ENCODE measurements at regions not wholly inside any gene's neighbourhood (a gene's known extent, or its start where the extent isn't known, plus 50 kb on each side); places are given as distances from the start of the nearest gene placed in this dataset.

- H3K4me1 ChIP-seq (ENCODE audit: control insufficient read depth in 1 of 2, insufficient read depth in 2 of 2, low read depth in 1 of 2, low read length in 1 of 2) = no peaks in the 10 kb centered on the region
- no peaks in the 10 kb centered on the region for H3K27me3 ChIP-seq (ENCODE audit: insufficient read depth)
- no peak overlapping the region for H3K4me3 ChIP-seq (ENCODE audit: low read depth in 2 of 2, low read length in 1 of 2)
- no peaks in the 10 kb centered on the region for H3K79me2 ChIP-seq (ENCODE audit: insufficient read depth)
- CTCF ChIA-PET = no interaction called here
- no peaks in the 10 kb centered on the region for H4K20me1 ChIP-seq (ENCODE audit: insufficient read depth)
- no peaks in the 10 kb centered on the region for H3F3A ChIP-seq (replicated peaks; ENCODE audit: insufficient read depth)
- DNase-seq = no peak
- TF ChIP-seq, protein P1, sequence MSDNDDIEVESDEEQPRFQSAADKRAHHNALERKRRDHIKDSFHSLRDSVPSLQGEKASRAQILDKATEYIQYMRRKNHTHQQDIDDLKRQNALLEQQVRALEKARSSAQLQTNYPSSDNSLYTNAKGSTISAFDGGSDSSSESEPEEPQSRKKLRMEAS (IDR thresholded peaks at IDR 0.05; ENCODE audit: low read depth) = no peak
- TF ChIP-seq POLR2AphosphoS5 (IDR thresholded peaks at IDR 0.05; ENCODE audit: low read depth, low read length) (no peak), CHD2 (IDR thresholded peaks at IDR 0.05; ENCODE audit: low read length, partially characterized antibody) (no peak)
- H3K36me3 ChIP-seq (replicated peaks in 1 of 2; ENCODE audit: control insufficient read depth in 1 of 2, insufficient read depth in 2 of 2, low read length in 1 of 2) = no peaks in the 10 kb centered on the region
- 74% methylated on average over 4 of the region's 4 CpGs for WGBS (ENCODE audit: low lambda C conversion rate)
- H2AFZ ChIP-seq (ENCODE audit: low read depth) = no peak overlapping the region
- H3K9me3 ChIP-seq = no peaks in the 10 kb centered on the region; the same call in 1 of the 2 replicates
- no peak overlapping the region for H3K27ac ChIP-seq (ENCODE audit: low read depth in 2 of 2, low read length in 1 of 2)
- no peaks in the 10 kb centered on the region for H3K9me2 ChIP-seq
- H3K4me2 ChIP-seq = no peak overlapping the region
- POLR2A ChIA-PET = interaction anchor here (0.6 kb wide), 1 partner anchor 407 kb away, joined by 3 read pairs; no protein-coding TSS in a partner anchor
- H3K9ac ChIP-seq = no peak overlapping the region
Measured at GRCh38 chr11:109132539-109132938, 289.5 kb upstream of the C11orf87 start.

DNA sequence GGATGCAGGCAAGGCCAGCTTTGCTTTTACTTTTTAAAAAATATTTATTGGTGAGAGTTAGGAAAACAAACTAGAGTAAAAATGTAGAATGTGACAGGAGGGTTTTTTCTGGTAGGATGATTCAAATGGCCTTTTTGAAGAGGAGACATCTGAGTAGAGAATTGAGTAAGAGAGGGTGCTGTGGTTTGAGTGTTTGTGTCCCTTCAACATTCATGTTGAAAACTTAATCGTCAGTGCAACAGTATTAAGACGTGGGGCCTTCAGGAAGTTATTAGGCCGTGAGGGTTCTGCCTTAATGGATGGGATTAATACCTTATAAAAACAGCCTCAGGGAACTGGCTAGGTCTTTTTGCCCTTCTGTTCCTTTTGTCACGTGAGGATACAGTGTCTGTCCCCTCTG, 288.8 kb upstream of the C11orf87 start:
- H3K4me1 ChIP-seq (ENCODE audit: control insufficient read depth in 1 of 2, insufficient read depth in 2 of 2, low read depth in 1 of 2, low read length in 1 of 2) = no peaks in the 10 kb centered on the region
- H3K9ac ChIP-seq = no peak overlapping the region
- no peaks in the 10 kb centered on the region for H3K36me3 ChIP-seq (replicated peaks in 1 of 2; ENCODE audit: control insufficient read depth in 1 of 2, insufficient read depth in 2 of 2, low read length in 1 of 2)
- H3K4me2 ChIP-seq = no peak overlapping the region
- no peak for TF ChIP-seq CHD2 (IDR thresholded peaks at IDR 0.05; ENCODE audit: low read length, partially characterized antibody)
- TF ChIP-seq TAF1 (IDR thresholded peaks at IDR 0.05; ENCODE audit: borderline replicate concordance, low read depth, low read length) = no peak
- no peak for TF ChIP-seq PBX3 (IDR thresholded peaks at IDR 0.05)
- no peak for TF ChIP-seq SIN3A (IDR thresholded peaks at IDR 0.05; ENCODE audit: borderline replicate concordance, low read depth, low read length)
- TF ChIP-seq CTCF (IDR thresholded peaks at IDR 0.05) = no peak
- no peak for TF ChIP-seq MEF2A (IDR thresholded peaks at IDR 0.05; ENCODE audit: borderline replicate concordance, low read depth)
- TF ChIP-seq, protein P1 (IDR thresholded peaks at IDR 0.05; ENCODE audit: low read depth) = no peak
- no peak for TF ChIP-seq REST (IDR thresholded peaks at IDR 0.05; ENCODE audit: low read depth, low read length)
- no peak for TF ChIP-seq FOXJ3 (CRISPR knock-in tag; IDR thresholded peaks at IDR 0.05)
- TF ChIP-seq RCOR1 (IDR thresholded peaks at IDR 0.05; ENCODE audit: low read length) = no peak
- H3K27me3 ChIP-seq (ENCODE audit: insufficient read depth) = no peaks in the 10 kb centered on the region
- H3F3A ChIP-seq (replicated peaks; ENCODE audit: insufficient read depth) = no peaks in the 10 kb centered on the region
- CTCF ChIA-PET = no interaction called here
- no peak overlapping the region for H3K27ac ChIP-seq (ENCODE audit: low read depth in 2 of 2, low read length in 1 of 2)
- POLR2A ChIA-PET = no interaction called here
- no peaks in the 10 kb centered on the region for H3K9me2 ChIP-seq
- no peak overlapping the region for H3K4me3 ChIP-seq (ENCODE audit: low read depth in 2 of 2, low read length in 1 of 2)
- H4K20me1 ChIP-seq (ENCODE audit: insufficient read depth) = no peaks in the 10 kb centered on the region
- H3K9me3 ChIP-seq = no peaks in the 10 kb centered on the region; the same call in 1 of the 2 replicates
- DNase-seq = no peak
- no peak overlapping the region for H2AFZ ChIP-seq (ENCODE audit: low read depth)
- WGBS (ENCODE audit: low lambda C conversion rate) = 64% methylated on average over 4 of the region's 4 CpGs
- no peaks in the 10 kb centered on the region for H3K79me2 ChIP-seq (ENCODE audit: insufficient read depth)

All from SK-N-SH (cell line).